Activated naive CD8-positive, alpha-beta T cell (primary cell): ENCODE measurements at regions not wholly inside any gene's neighbourhood (a gene's known extent, or its start where the extent isn't known, plus 50 kb on each side); places are given as distances from the start of the nearest gene placed in this dataset.

ENCODE experiments used
- H3K27ac Mint-ChIP-seq: one replicate; pipeline ENCODE4 v1.8.0; 2021; ENCODE audit warnings: mixed read lengths
- H3K27me3 Mint-ChIP-seq: one replicate; pipeline ENCODE4 v1.8.0; 2021; ENCODE audit warnings: mixed read lengths
- H3K36me3 Mint-ChIP-seq: one replicate; pipeline ENCODE4 v1.8.0; 2021; ENCODE audit warnings: mixed read lengths
- H3K4me1 Mint-ChIP-seq: one replicate; pipeline ENCODE4 v1.8.0; 2021; ENCODE audit warnings: low read depth, mixed read lengths
- H3K4me3 Mint-ChIP-seq: one replicate; pipeline ENCODE4 v1.8.0; 2021; ENCODE audit warnings: mild to moderate bottlenecking, mixed read lengths
- H3K9me3 Mint-ChIP-seq: one replicate; pipeline ENCODE4 v1.8.0; 2021; ENCODE audit warnings: low read depth, mixed read lengths

- Mint-ChIP-seq H3K4me3 (no peak overlapping the region), H3K9me3 (no peaks in the 10 kb centered on the region), H3K36me3 (no peaks in the 10 kb centered on the region), H3K4me1 (no peaks in the 10 kb centered on the region), H3K27me3 (peaks cover 25% of the 10 kb centered on the region), H3K27ac (no peak overlapping the region)
These were observed 193.1 kb downstream of the SMAD2 start for GRCh38 chr18:47737198-47737830.

GRCh38 chr18:47736376-47737140, 193.9 kb downstream of the SMAD2 start:
- no peaks in the 10 kb centered on the region for H3K4me1 Mint-ChIP-seq
- H3K27ac Mint-ChIP-seq = no peak overlapping the region
- no peaks in the 10 kb centered on the region for H3K36me3 Mint-ChIP-seq
- peaks cover 25% of the 10 kb centered on the region for H3K27me3 Mint-ChIP-seq
- no peaks in the 10 kb centered on the region for H3K9me3 Mint-ChIP-seq
- no peak overlapping the region for H3K4me3 Mint-ChIP-seq

GRCh38 chr18:47735041-47735702, 195.3 kb downstream of the SMAD2 start:
- Mint-ChIP-seq H3K36me3 (no peaks in the 10 kb centered on the region), H3K9me3 (no peaks in the 10 kb centered on the region), H3K4me1 (no peaks in the 10 kb centered on the region), H3K27ac (no peak overlapping the region), H3K27me3 (peaks cover 29% of the 10 kb centered on the region), H3K4me3 (no peak overlapping the region)

GRCh38 chr18:47731276-47731675, 199.2 kb downstream of the SMAD2 start:
- Mint-ChIP-seq H3K4me3 (no peak overlapping the region), H3K4me1 (no peaks in the 10 kb centered on the region), H3K27ac (no peak overlapping the region), H3K9me3 (no peaks in the 10 kb centered on the region), H3K36me3 (no peaks in the 10 kb centered on the region), H3K27me3 (peaks cover 22% of the 10 kb centered on the region)

- no peaks in the 10 kb centered on the region for H3K36me3 Mint-ChIP-seq
- H3K4me1 Mint-ChIP-seq = no peaks in the 10 kb centered on the region
- H3K9me3 Mint-ChIP-seq = no peaks in the 10 kb centered on the region
- no peak overlapping the region for H3K4me3 Mint-ChIP-seq
- peaks cover 22% of the 10 kb centered on the region for H3K27me3 Mint-ChIP-seq
- no peak overlapping the region for H3K27ac Mint-ChIP-seq
These were observed 199.7 kb downstream of the SMAD2 start for GRCh38 chr18:47730795-47731194.

- Mint-ChIP-seq H3K27me3 (peaks cover 15% of the 10 kb centered on the region), H3K27ac (no peak overlapping the region), H3K9me3 (no peaks in the 10 kb centered on the region), H3K4me1 (no peaks in the 10 kb centered on the region), H3K4me3 (no peak overlapping the region), H3K36me3 (no peaks in the 10 kb centered on the region)
These were observed 201.1 kb downstream of the SMAD2 start for GRCh38 chr18:47729356-47729755.

- Mint-ChIP-seq H3K27me3 (peaks cover 11% of the 10 kb centered on the region), H3K4me3 (no peak overlapping the region), H3K9me3 (no peaks in the 10 kb centered on the region)
These were observed 201.5 kb downstream of the SMAD2 start for GRCh38 chr18:47728921-47729320.

GRCh38 chr18:47727409-47727808, 203.1 kb downstream of the SMAD2 start:
- H3K9me3 Mint-ChIP-seq = no peaks in the 10 kb centered on the region
- H3K27me3 Mint-ChIP-seq = peaks cover 3% of the 10 kb centered on the region
- no peak overlapping the region for H3K27ac Mint-ChIP-seq
- H3K36me3 Mint-ChIP-seq = no peaks in the 10 kb centered on the region
- no peak overlapping the region for H3K4me3 Mint-ChIP-seq
- H3K4me1 Mint-ChIP-seq = no peaks in the 10 kb centered on the region

More at GRCh38 chr18:47728921-47729320, 201.5 kb downstream of the SMAD2 start:
- H3K36me3 Mint-ChIP-seq = no peaks in the 10 kb centered on the region
- no peaks in the 10 kb centered on the region for H3K4me1 Mint-ChIP-seq
- no peak overlapping the region for H3K27ac Mint-ChIP-seq

- H3K36me3 Mint-ChIP-seq = no peaks in the 10 kb centered on the region
- H3K9me3 Mint-ChIP-seq = no peaks in the 10 kb centered on the region
- H3K4me3 Mint-ChIP-seq = no peak overlapping the region
- H3K4me1 Mint-ChIP-seq = no peaks in the 10 kb centered on the region
- no peak overlapping the region for H3K27ac Mint-ChIP-seq
- peaks cover 3% of the 10 kb centered on the region for H3K27me3 Mint-ChIP-seq
These were observed 203.9 kb downstream of the SMAD2 start for GRCh38 chr18:47726550-47726949.

GRCh38 chr18:47725656-47726055, 204.8 kb downstream of the SMAD2 start:
- Mint-ChIP-seq H3K4me1 (no peaks in the 10 kb centered on the region), H3K9me3 (no peaks in the 10 kb centered on the region), H3K27ac (no peak overlapping the region), H3K36me3 (no peaks in the 10 kb centered on the region), H3K27me3 (peaks cover under 1% of the 10 kb centered on the region), H3K4me3 (no peak overlapping the region)

GRCh38 chr18:47724186-47724975, 206.1 kb downstream of the SMAD2 start:
- no peaks in the 10 kb centered on the region for H3K9me3 Mint-ChIP-seq
- no peaks in the 10 kb centered on the region for H3K27me3 Mint-ChIP-seq
- no peaks in the 10 kb centered on the region for H3K4me1 Mint-ChIP-seq
- H3K4me3 Mint-ChIP-seq = no peak overlapping the region
- H3K27ac Mint-ChIP-seq = no peak overlapping the region
- no peaks in the 10 kb centered on the region for H3K36me3 Mint-ChIP-seq

- Mint-ChIP-seq H3K9me3 (no peaks in the 10 kb centered on the region), H3K27ac (no peak overlapping the region), H3K36me3 (no peaks in the 10 kb centered on the region), H3K4me3 (no peak overlapping the region), H3K4me1 (no peaks in the 10 kb centered on the region), H3K27me3 (no peaks in the 10 kb centered on the region)
These were observed 208.6 kb downstream of the SMAD2 start for GRCh38 chr18:47721876-47722275.

- no peak overlapping the region for H3K27ac Mint-ChIP-seq
- no peaks in the 10 kb centered on the region for H3K4me1 Mint-ChIP-seq
- no peak overlapping the region for H3K4me3 Mint-ChIP-seq
- no peaks in the 10 kb centered on the region for H3K9me3 Mint-ChIP-seq
- H3K36me3 Mint-ChIP-seq = no peaks in the 10 kb centered on the region
- H3K27me3 Mint-ChIP-seq = no peaks in the 10 kb centered on the region
These were observed 209.7 kb downstream of the SMAD2 start for GRCh38 chr18:47720741-47721140.

- Mint-ChIP-seq H3K36me3 (no peaks in the 10 kb centered on the region), H3K4me3 (no peak overlapping the region), H3K4me1 (no peaks in the 10 kb centered on the region), H3K9me3 (no peaks in the 10 kb centered on the region), H3K27ac (no peak overlapping the region), H3K27me3 (peaks cover 1% of the 10 kb centered on the region)
These were observed 211.2 kb downstream of the SMAD2 start for GRCh38 chr18:47719096-47719780.
